ENCODE measurements at regions not wholly inside any gene's neighbourhood (a gene's known extent, or its start where the extent isn't known, plus 50 kb on each side); places are given as distances from the start of the nearest gene placed in this dataset.
"Not testable (repeated sequence)": the region's sequence is repeated elsewhere in the genome, so short reads cannot be mapped to it uniquely, and the experiment has no call there.

DNA sequence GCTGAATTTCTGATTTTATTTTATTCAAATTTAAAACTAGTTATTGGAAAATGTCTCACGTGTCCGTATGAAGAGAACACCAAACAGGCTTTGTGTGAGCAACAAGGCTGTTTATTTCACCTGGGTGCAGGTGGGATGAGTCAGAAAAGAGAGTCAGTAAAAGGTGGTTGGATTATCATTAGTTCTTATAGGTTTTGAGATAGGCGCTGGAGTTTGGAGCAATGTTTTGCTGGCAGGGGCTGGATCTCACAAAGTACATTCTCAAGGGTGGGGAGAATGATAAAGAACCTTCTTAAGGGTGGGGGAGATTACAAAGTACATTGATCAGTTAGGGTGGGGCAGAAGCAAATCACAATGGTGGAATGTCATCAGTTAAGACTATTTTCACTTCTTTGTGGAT, 253.4 kb upstream of the C2CD4B start:
- TF ChIP-seq, protein P1, sequence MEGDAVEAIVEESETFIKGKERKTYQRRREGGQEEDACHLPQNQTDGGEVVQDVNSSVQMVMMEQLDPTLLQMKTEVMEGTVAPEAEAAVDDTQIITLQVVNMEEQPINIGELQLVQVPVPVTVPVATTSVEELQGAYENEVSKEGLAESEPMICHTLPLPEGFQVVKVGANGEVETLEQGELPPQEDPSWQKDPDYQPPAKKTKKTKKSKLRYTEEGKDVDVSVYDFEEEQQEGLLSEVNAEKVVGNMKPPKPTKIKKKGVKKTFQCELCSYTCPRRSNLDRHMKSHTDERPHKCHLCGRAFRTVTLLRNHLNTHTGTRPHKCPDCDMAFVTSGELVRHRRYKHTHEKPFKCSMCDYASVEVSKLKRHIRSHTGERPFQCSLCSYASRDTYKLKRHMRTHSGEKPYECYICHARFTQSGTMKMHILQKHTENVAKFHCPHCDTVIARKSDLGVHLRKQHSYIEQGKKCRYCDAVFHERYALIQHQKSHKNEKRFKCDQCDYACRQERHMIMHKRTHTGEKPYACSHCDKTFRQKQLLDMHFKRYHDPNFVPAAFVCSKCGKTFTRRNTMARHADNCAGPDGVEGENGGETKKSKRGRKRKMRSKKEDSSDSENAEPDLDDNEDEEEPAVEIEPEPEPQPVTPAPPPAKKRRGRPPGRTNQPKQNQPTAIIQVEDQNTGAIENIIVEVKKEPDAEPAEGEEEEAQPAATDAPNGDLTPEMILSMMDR (IDR thresholded peaks at IDR 0.05) = not testable (repeated sequence)
- not testable (repeated sequence) for TF ChIP-seq EP300, POLR2AphosphoS5, POLR2A (IDR thresholded peaks at IDR 0.05)
